OCI-LY7 (cell line): ENCODE measurements at regions not wholly inside any gene's neighbourhood (a gene's known extent, or its start where the extent isn't known, plus 50 kb on each side); places are given as distances from the start of the nearest gene placed in this dataset.

Experiments
- BruUV-seq: library from RNA; stranded (reverse); fragments of 400-500 nt; replicated peaks from 2 replicates; lab custom pipeline; 2021; lab: Mats Ljungman, UMichigan
- CTCF ChIA-PET: fragments of 300-600 bp; sonication (Branson Sonifier 250); formaldehyde crosslinking; loops from one replicate; lab custom pipeline; 2022; ENCODE audit warnings: antibody characterized with exemption; ENCODE audit not compliant: unreplicated experiment; lab: Charles Lee
- POLR2A ChIA-PET: fragments of 300-600 bp; sonication (Branson Sonifier 250); formaldehyde crosslinking; loops from one replicate; lab custom pipeline; 2022; ENCODE audit warnings: antibody characterized with exemption; lab: Charles Lee
- DNase-seq: peaks from one replicate; pipeline ENCODE4 v3.0.0-alpha.2; 2015; ENCODE audit warnings: low spot score
- H2AFZ ChIP-seq: fragments of 200-600 bp; sonication (generic), shearing (Covaris generic); 2 replicates; pipeline ENCODE4 v1.6.1; 2014; ENCODE audit warnings: mild to moderate bottlenecking, antibody characterized with exemption, low read length, moderate library complexity
- H3K27ac ChIP-seq: fragments of 200-600 bp; sonication (generic); 2 replicates; pipeline ENCODE4 v1.5.1; 2014; ENCODE audit warnings: mixed run types, low read depth, mild to moderate bottlenecking, moderate library complexity, low read length, inconsistent platforms; ENCODE audit not compliant: poor library complexity, severe bottlenecking
- H3K36me3 ChIP-seq: fragments of 200-600 bp; sonication (generic); 2 replicates; pipeline ENCODE4 v1.6.1; 2014; ENCODE audit warnings: mild to moderate bottlenecking, antibody characterized with exemption, low read length, moderate library complexity, mixed read lengths; ENCODE audit not compliant: insufficient read depth
- H3K4me1 ChIP-seq: fragments of 200-600 bp; sonication (generic); 2 replicates; pipeline ENCODE4 v1.5.1; 2014; ENCODE audit warnings: mild to moderate bottlenecking, low read length; ENCODE audit not compliant: insufficient read depth, poor library complexity, severe bottlenecking
- H3K4me2 ChIP-seq: fragments of 200-600 bp; sonication (generic); 2 replicates; pipeline ENCODE4 v1.6.1; 2014; ENCODE audit warnings: mild to moderate bottlenecking, low read length
- H3K4me3 ChIP-seq: fragments of 200-600 bp; sonication (generic); 2 replicates; pipeline ENCODE4 v1.5.1; 2014; ENCODE audit warnings: mild to moderate bottlenecking, low read depth, low read length; ENCODE audit not compliant: poor library complexity, severe bottlenecking
- H3K79me2 ChIP-seq: fragments of 200-600 bp; sonication (generic); 2 replicates; pipeline ENCODE4 v1.6.1; 2016; ENCODE audit warnings: low read depth, mild to moderate bottlenecking, low read length, moderate library complexity, mixed read lengths; ENCODE audit not compliant: insufficient read depth
- H3K9me2 ChIP-seq: fragments of 200-600 bp; sonication (generic); 2 replicates; pipeline ENCODE4 v1.6.1; 2016; ENCODE audit warnings: mild to moderate bottlenecking, low read length, mixed read lengths; ENCODE audit not compliant: insufficient read depth
- H3K9me3 ChIP-seq: fragments of 200-600 bp; sonication (generic); 2 replicates; pipeline ENCODE4 v1.6.1; 2014; ENCODE audit warnings: mild to moderate bottlenecking, mixed run types, low read length, mixed read lengths
- H4K20me1 ChIP-seq: fragments of 200-600 bp; sonication (generic); 2 replicates; pipeline ENCODE4 v1.6.1; 2014; ENCODE audit warnings: mild to moderate bottlenecking, antibody characterized with exemption, low read length, moderate library complexity, mixed read lengths; ENCODE audit not compliant: insufficient read depth
- CTCF ChIP-seq: fragments of 200-600 bp; sonication (generic); conservative IDR thresholded peaks from 2 replicates; pipeline ENCODE4 v1.5.1; 2014; ENCODE audit warnings: mild to moderate bottlenecking, antibody characterized with exemption, low read length, moderate library complexity, mixed read lengths
- EZH2phosphoT487 ChIP-seq: fragments of 200-600 bp; sonication (generic); IDR thresholded peaks from 2 replicates; pipeline ENCODE4 v1.6.1; 2018; ENCODE audit warnings: low read depth, borderline replicate concordance, mild to moderate bottlenecking, mixed run types, antibody characterized with exemption, low read length, moderate library complexity, mixed read lengths
- intact Hi-C: fragments of 100-400 bp; cut with micrococcal nuclease; formaldehyde crosslinking; loops from one replicate; pipeline ENCODE4 v1.10.0; 2022; ENCODE audit not compliant: unreplicated experiment

GRCh38 chr9:115680231-115680630, 473.4 kb upstream of the PAPPA start:
- DNase-seq = no peak
- Histone ChIP-seq H3K27ac (no peak overlapping the region), H3K4me1 (no peaks in the 10 kb centered on the region), H3K9me3 (no peaks in the 10 kb centered on the region), H3K36me3 (no peaks in the 10 kb centered on the region), H2AFZ (no peak overlapping the region), H3K4me2 (no peak overlapping the region), H4K20me1 (no peaks in the 10 kb centered on the region), H3K79me2 (no peaks in the 10 kb centered on the region), H3K9me2 (0 out of 2 replicates have a peak, but pooled peaks cover 4% of the 10 kb centered on the region), H3K4me3 (no peak overlapping the region)
- CTCF ChIA-PET = interaction anchor here (0.6 kb wide), 1 partner anchor 368 kb away, joined by 3 read pairs; no protein-coding TSS in a partner anchor
- no TSS peak for BruUV-seq
- no peak for TF ChIP-seq CTCF
- no peak for TF ChIP-seq EZH2phosphoT487
- POLR2A ChIA-PET = no interaction called here
- intact Hi-C loops = no loop called here

GRCh38 chr9:115681585-115681984, 472.0 kb upstream of the PAPPA start:
- no peak overlapping the region for H3K4me2 ChIP-seq
- H3K79me2 ChIP-seq = no peaks in the 10 kb centered on the region
- no peak overlapping the region for H3K27ac ChIP-seq
- no peaks in the 10 kb centered on the region for H3K9me3 ChIP-seq
- POLR2A ChIA-PET = no interaction called here
- H3K4me3 ChIP-seq = no peak overlapping the region
- TF ChIP-seq EZH2phosphoT487 (no peak), CTCF (no peak)
- no peak overlapping the region for H2AFZ ChIP-seq
- H3K9me2 ChIP-seq = 0 out of 2 replicates have a peak, but pooled peaks cover 4% of the 10 kb centered on the region
- CTCF ChIA-PET = no interaction called here
- no peaks in the 10 kb centered on the region for H3K36me3 ChIP-seq
- BruUV-seq = no TSS peak
- intact Hi-C loops = no loop called here
- H3K4me1 ChIP-seq = no peaks in the 10 kb centered on the region
- H4K20me1 ChIP-seq = no peaks in the 10 kb centered on the region
- no peak for DNase-seq

- no peak overlapping the region for H3K4me3 ChIP-seq
- H3K36me3 ChIP-seq = no peaks in the 10 kb centered on the region
- ChIA-PET CTCF (no interaction called here), POLR2A (no interaction called here)
- no peak for TF ChIP-seq EZH2phosphoT487
- TF ChIP-seq CTCF = no peak
- no peak overlapping the region for H3K4me2 ChIP-seq
- H3K9me3 ChIP-seq = no peaks in the 10 kb centered on the region
- H3K9me2 ChIP-seq = 0 out of 2 replicates have a peak, but pooled peaks cover 4% of the 10 kb centered on the region
- H4K20me1 ChIP-seq = no peaks in the 10 kb centered on the region
- no peaks in the 10 kb centered on the region for H3K4me1 ChIP-seq
- no peaks in the 10 kb centered on the region for H3K79me2 ChIP-seq
- no peak for DNase-seq
- BruUV-seq = no TSS peak
- intact Hi-C loops = no loop called here
- no peak overlapping the region for H2AFZ ChIP-seq
- no peak overlapping the region for H3K27ac ChIP-seq
Measured at GRCh38 chr9:115686069-115686468, 467.5 kb upstream of the PAPPA start.
